HG02763 (cell line): ENCODE measurements at regions not wholly inside any gene's neighbourhood (a gene's known extent, or its start where the extent isn't known, plus 50 kb on each side); places are given as distances from the start of the nearest gene placed in this dataset.
"Not testable (repeated sequence)": the region's sequence is repeated elsewhere in the genome, so short reads cannot be mapped to it uniquely, and the experiment has no call there.

Source experiments
- ATAC-seq: cut with Tn5 transposase; IDR thresholded peaks from one replicate; pipeline ENCODE4 v1.9.1; 2021; ENCODE audit warnings: mild to moderate bottlenecking, moderate library complexity; ENCODE audit not compliant: unreplicated experiment

DNA sequence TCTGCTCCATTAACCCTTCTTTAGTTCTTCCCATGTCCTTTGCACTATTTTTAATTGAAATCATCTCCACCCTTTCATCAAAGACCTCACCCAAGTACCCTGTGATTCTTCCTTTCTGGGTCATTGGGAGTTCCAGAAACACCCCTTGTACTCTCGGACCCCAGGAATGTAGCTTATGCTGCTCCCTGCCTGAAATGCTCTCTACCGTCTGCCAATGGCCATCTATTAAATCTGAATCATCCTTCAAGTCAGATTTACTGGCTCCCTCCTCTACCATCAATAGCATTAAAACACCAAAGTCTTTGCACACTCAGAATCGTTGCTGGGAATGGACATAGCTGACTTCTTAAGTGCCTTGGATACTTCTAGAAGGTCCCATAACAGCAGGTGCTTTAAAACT is 73.2 kb upstream of the GADD45A start:
- no peak for ATAC-seq

DNA sequence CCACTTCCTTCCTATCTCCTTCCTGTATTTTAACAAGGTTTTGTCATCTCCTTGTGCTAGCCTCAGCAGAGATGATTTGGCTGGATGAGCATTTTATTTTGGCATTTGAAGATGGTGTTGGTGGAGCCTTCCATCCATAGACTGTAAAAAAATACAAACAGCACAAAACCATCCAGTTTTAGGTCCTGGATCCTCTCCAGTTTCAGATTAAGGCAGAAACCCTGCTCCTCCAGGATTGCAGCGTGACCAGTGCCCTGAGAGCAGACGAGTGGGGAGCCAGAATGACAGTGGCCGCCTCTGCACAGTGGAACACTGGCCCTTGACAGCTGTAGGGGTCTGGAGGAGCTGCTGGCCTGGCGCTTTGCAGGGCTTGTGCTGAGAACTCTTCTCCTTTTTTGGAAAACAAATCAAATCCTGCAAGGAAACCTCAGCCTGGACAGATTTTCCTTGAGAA is 72.2 kb upstream of the GADD45A start:
- no peak for ATAC-seq

DNA sequence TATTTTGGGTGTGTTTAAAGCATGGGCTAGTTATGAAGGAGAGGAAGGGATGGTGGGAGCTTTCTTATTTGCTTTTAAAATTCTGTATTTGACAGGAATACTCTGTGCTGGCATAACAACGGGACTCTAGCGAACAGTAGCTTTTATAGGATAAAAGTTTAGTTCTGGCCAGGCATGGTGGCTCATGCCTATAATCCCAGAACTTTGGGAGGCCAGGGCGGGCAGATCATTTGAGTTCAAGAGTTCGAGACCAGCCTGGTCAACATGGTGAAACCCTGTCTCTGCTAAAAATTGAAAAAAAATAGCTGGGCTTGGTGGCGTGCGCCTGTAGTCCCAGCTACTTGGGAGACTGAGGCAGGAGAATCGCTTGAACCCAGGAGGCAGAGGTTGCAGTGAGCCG is 71.5 kb upstream of the GADD45A start:
- not testable (repeated sequence) for ATAC-seq

DNA sequence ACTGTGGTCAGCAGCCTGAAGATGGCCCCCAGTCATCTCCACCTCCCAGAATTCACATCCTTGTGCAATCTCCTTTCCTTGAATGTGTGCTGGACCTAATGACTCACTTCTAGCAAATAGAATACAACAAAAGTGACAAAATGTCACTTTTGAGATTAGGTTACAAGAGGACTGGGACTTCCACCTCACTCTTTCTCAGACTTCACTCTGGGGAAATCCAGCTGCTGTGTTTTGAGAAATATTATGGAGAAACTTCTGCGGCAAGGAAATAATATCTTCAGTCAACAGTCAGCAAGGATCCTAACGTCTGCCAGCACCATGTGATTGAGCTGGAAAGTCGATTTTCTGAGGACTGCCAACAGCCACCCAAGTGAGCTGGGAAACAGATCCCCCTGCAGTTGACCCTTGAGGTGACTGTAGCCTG is 70.5 kb upstream of the GADD45A start:
- ATAC-seq, result no peak

GRCh38 chr1:67615886-67616285 is 69.1 kb upstream of the GADD45A start:
- ATAC-seq, result no peak

GRCh38 chr1:67616394-67616985 is 68.5 kb upstream of the GADD45A start:
- ATAC-seq, result no peak

GRCh38 chr1:67618285-67619018 is 66.5 kb upstream of the GADD45A start:
- no peak for ATAC-seq

DNA sequence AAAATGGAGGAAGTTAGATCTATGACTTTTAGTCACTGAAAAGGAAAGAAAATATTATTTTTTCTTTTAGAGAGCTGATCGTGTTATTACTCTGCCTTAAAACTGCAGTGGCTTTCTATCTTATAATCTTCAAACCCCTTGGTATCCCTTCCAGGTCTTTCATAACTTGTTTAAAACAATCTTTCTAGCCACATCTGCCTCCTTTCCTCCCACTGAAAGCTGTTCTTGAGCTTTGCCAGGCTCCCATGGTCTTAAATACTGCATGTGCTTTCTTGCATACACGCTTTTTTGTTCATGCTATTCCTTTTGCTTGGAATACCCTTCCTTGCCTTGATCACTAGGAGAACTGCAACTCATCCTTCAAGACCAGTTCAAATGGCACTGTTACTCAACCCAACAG is 65.9 kb upstream of the GADD45A start:
- ATAC-seq, result no peak

GRCh38 chr1:67623906-67624305 is 61.1 kb upstream of the GADD45A start:
- ATAC-seq, result no peak

- no peak for ATAC-seq
Observed at GRCh38 chr1:67624680-67625079, 60.3 kb upstream of the GADD45A start.

DNA sequence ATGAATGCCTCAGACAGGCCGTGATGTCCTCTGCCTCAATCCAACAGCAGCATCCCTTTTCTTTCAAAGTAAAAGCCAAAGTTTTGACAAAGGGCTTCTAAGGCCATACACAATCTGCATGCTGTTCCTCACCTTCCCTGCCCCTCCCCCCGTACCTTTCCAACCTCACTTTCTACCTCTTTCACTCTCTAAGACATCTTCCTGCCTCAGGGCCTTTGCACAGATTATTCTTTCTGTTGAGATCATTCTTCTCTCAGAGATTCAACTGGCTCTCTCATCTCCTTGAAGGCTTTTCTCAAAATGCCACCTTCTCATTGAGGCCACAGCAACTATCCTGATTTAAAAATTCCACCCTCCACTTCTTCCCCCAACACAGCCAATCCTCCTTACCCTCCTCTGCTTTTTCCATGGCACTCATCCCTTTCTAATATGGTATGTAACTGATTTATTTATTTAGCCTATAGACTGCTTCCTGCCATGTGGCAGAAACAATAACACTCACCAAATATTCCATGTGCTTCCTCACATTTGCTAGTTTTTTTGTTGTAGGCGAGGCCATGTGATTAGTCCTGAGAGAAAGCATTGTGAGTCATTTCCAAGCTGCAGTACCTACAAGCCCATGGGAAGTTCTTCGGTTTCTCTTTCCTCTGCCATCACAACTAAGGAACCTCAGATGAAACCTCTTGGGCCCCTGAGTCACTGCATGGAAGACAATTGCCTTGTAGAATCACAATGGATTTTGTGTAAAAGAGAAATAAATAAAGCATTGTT is 58.7 kb upstream of the GADD45A start:
- no peak for ATAC-seq

GRCh38 chr1:67626861-67627235 is 58.2 kb upstream of the GADD45A start:
- ATAC-seq, result no peak

GRCh38 chr1:67627336-67627735 is 57.7 kb upstream of the GADD45A start:
- ATAC-seq, result no peak

DNA sequence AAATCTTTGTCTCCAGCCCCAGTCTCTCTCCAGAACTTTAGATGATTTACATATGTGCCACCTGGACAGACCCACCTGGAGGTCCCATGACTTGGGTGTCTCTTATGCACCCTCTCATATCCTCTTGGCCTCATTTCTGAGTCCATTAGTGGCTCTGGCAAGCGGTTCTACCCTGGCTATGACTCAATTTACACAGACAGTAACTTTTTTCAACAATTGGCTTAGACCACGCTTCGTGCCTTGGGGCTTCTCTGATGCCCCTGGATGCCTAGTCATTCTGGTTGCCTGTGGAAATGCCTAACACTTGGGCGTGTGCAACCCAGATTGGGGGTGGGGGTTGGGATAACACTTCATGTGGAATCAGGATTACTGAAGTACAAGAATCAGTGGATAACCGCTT is 57.1 kb upstream of the GADD45A start:
- no peak for ATAC-seq

GRCh38 chr1:67629370-67630075 is 55.5 kb upstream of the GADD45A start:
- no peak for ATAC-seq

- ATAC-seq, result no peak
Observed at GRCh38 chr1:67630438-67631045, 54.5 kb upstream of the GADD45A start.

DNA sequence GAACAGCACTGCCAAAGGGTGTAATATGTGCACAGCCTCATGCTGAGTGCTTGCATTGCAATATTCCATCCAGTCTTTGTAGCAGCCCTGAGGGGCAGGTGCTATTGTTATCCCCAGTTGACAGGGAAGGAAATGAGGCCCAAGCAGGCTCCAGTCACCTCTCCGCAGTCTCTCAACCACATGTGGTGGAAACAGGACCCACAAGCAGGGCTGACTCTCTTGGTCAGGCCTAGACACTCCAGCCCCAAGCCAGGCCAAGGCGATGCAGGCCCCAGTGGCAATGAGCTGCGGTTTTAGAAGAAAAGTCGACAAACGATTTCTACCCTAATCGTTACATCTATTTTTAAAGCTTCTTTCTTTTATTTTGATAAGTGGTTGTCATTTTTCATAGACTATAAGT is 52.6 kb upstream of the GADD45A start:
- no peak for ATAC-seq

GRCh38 chr1:67632811-67633655 is 52.0 kb upstream of the GADD45A start:
- no peak for ATAC-seq

- ATAC-seq, result no peak
Observed at GRCh38 chr1:67634396-67634935, 50.5 kb upstream of the GADD45A start.
